IgD-negative memory B cell (primary cell): ENCODE measurements at regions not wholly inside any gene's neighbourhood (a gene's known extent, or its start where the extent isn't known, plus 50 kb on each side); places are given as distances from the start of the nearest gene placed in this dataset.

Experiments used
- H3K27ac Mint-ChIP-seq, 3 donors: one replicate each; pipeline ENCODE4 v1.8.0; 2020 to 2022; ENCODE audit warnings: mild to moderate bottlenecking in 3 of 3, mixed read lengths in 3 of 3, moderate library complexity in 1 of 3
- H3K27me3 Mint-ChIP-seq: one replicate; pipeline ENCODE4 v1.8.0; 2021; ENCODE audit warnings: mixed read lengths
- H3K36me3 Mint-ChIP-seq: one replicate; pipeline ENCODE4 v1.8.0; 2020; ENCODE audit warnings: mild to moderate bottlenecking, mixed read lengths
- H3K4me1 Mint-ChIP-seq, 3 donors: one replicate each; pipeline ENCODE4 v1.8.0; 2020 to 2022; ENCODE audit warnings: mixed read lengths in 3 of 3, mild to moderate bottlenecking in 1 of 3
- H3K4me3 Mint-ChIP-seq, 4 donors: one replicate each; pipeline ENCODE4 v1.8.0; 2020 to 2022; ENCODE audit warnings: mild to moderate bottlenecking in 4 of 4, mixed read lengths in 4 of 4, moderate library complexity in 3 of 4
- H3K9me3 Mint-ChIP-seq, 3 donors: one replicate each; pipeline ENCODE4 v1.8.0; 2020 to 2021; ENCODE audit warnings: mixed read lengths in 3 of 3, mild to moderate bottlenecking in 1 of 3

DNA sequence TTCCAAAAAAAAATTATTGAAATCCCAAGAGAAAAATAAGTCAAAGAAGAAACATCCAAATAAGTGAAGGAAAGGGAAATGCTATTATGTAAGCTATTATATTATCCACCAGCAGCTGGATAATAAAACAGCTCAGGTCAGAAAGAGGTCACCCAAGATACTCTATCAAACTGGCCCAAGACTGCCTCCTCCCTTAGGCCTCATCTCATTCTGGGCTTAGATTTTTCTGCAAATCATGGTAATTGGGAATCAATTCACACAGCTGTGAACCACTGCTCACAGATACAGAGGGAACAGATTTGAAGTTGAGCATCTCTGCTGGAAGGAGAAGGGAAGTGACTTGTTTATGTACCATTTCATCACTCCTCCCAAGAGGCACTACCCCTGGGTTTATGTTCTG lies 294.6 kb upstream of the DPPA4 start:
- no peak overlapping the region for H3K4me3 Mint-ChIP-seq
- H3K4me1 Mint-ChIP-seq: no peaks in the 10 kb centered on the region
- no peak overlapping the region for H3K27ac Mint-ChIP-seq
- no peaks in the 10 kb centered on the region for H3K27me3 Mint-ChIP-seq
- peaks cover 0 to 8% (median 3%) of the 10 kb centered on the region in 3 donors for H3K9me3 Mint-ChIP-seq
- no peaks in the 10 kb centered on the region for H3K36me3 Mint-ChIP-seq

DNA sequence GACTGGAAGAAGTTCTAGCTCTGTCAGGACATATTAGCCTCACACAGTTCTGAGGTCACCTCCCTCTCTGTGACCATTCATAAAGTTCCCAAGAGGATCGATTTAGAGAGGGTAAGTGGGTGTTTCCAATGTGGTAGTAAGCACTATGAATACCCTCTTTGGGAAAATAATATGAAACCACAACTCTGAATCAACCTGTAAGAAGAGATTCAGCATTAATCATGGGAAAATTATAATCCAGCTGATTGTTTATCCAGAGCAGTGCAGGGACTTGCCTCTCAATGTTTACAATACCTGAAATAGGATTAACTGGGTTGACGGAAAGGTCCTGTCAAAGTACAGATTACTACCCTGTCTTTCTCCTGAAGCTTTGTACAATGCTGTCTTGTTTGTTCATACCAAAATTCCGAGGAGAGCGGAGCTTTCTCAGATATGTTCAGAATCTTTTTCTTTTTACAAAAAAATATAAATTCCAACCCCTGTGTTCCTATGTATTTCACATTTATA lies 302.9 kb upstream of the DPPA4 start:
- H3K27me3 Mint-ChIP-seq: no peaks in the 10 kb centered on the region
- H3K4me3 Mint-ChIP-seq: no peak overlapping the region
- no peaks in the 10 kb centered on the region for H3K4me1 Mint-ChIP-seq
- H3K27ac Mint-ChIP-seq: no peak overlapping the region
- no peaks in the 10 kb centered on the region for H3K36me3 Mint-ChIP-seq
- H3K9me3 Mint-ChIP-seq: peaks cover 0 to 7% (median 4%) of the 10 kb centered on the region in 3 donors

DNA sequence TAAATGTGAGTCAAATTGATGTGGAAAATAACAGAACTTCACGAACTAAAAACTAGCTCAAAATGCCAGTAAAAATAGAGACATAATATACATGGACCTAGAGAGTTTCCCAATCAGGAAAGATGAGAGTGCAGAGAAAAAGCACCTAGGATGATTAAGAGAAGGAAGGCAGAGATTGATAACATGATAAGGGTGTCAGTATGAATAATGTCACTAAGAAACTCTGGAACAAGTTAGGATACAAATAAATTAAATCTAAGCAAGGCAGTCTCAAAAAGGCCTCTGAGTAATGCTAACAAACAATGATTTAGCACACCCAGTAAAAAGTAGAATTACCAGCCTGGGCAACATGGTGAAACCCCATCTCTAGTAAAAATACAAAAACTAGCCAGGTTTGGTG lies 304.7 kb upstream of the DPPA4 start:
- Mint-ChIP-seq H3K9me3 (peaks cover 0 to 7% (median 4%) of the 10 kb centered on the region in 3 donors), H3K4me3 (no peak overlapping the region), H3K27me3 (no peaks in the 10 kb centered on the region), H3K27ac (no peak overlapping the region), H3K36me3 (no peaks in the 10 kb centered on the region), H3K4me1 (no peaks in the 10 kb centered on the region)

DNA sequence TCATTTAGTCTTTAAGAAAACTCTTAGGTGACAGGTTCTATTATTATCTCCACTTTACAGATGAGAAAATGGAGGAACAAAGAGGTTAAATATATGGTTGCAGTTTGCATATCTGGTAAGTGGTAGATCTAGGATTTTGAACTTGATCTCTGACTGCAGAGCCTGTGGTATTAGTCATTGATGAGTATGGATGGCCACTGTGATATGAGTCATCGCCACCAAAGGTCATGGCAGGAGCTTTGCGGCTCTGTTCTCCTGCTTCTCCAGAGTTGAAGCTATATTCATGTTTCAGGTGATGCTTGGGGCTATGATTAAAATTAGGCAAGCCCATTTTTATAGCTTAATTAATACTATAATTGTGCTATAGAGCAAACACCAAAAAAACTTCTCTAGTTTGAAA lies 306.2 kb upstream of the DPPA4 start:
- H3K9me3 Mint-ChIP-seq: no peaks in the 10 kb centered on the region
- no peaks in the 10 kb centered on the region for H3K36me3 Mint-ChIP-seq
- no peaks in the 10 kb centered on the region for H3K27me3 Mint-ChIP-seq
- H3K4me3 Mint-ChIP-seq: no peak overlapping the region
- no peak overlapping the region for H3K27ac Mint-ChIP-seq
- H3K4me1 Mint-ChIP-seq: no peaks in the 10 kb centered on the region

DNA sequence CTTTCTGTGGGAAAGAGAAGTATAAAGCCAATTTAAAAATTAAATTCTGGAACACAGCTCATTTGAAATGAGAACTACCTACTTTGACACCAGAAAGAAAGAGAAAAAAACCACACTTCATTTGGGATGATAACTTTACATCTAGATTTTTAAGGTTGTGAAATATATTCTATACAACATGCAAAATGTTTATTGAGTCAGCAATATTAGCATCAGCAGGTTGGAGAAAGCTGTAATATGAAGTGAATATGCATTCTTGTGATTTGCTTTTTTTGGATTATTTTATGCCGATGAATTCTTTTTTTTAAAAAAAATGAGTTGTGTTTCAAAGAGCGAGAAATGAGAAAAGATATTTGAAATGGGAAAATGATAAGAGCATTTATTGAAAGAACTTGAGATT lies 307.0 kb upstream of the DPPA4 start:
- H3K4me1 Mint-ChIP-seq: no peaks in the 10 kb centered on the region
- no peaks in the 10 kb centered on the region for H3K9me3 Mint-ChIP-seq

DNA sequence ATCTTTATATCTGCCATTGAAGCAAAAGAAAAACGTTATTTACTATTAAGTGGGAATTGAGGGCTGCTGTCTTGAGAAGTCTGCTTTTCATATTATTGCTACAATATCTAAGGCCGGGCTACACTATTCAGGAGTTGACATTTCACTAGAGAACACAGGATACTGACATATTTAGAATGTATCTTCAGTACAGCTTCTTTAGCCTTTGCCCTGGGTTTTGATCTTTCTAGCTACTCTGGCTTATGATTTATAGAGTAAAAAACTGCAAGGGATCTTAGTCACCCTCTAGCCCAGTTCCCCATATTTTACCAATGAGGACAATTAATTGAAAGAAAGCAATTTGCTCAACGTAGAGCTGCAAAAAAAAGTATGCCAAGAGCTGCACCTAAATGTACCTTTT lies 307.4 kb upstream of the DPPA4 start:
- Mint-ChIP-seq H3K9me3 (no peaks in the 10 kb centered on the region), H3K27ac (no peak overlapping the region), H3K36me3 (no peaks in the 10 kb centered on the region), H3K4me1 (no peaks in the 10 kb centered on the region), H3K27me3 (no peaks in the 10 kb centered on the region), H3K4me3 (no peak overlapping the region)

More for the DNA sequence above, 307.0 kb upstream of the DPPA4 start:
- Mint-ChIP-seq H3K27me3 (no peaks in the 10 kb centered on the region), H3K4me3 (no peak overlapping the region), H3K27ac (no peak overlapping the region), H3K36me3 (no peaks in the 10 kb centered on the region)

DNA sequence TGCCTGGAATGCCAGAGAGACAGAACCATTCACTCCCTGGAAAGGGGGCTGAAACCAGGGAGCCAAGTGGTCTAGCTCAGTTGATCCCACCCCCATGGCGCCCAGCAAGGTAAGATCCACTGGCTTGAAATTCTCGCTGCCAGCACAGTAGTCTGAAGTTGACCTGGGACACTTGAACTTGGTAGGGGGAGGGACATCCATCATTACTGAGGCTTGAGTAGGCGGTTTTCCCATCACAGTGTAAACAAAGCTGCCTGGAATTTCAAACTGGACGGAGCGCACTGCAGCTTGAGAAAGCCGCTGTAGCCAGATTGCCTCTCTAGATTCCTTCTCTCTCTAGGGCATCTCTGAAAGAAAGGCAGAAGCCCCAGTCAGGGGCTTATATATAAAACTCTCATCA lies 310.7 kb upstream of the DPPA4 start:
- Mint-ChIP-seq H3K9me3 (peaks cover 2 to 14% (median 7%) of the 10 kb centered on the region in 3 donors), H3K27ac (no peak overlapping the region), H3K36me3 (no peaks in the 10 kb centered on the region), H3K4me3 (no peak overlapping the region), H3K27me3 (no peaks in the 10 kb centered on the region), H3K4me1 (no peaks in the 10 kb centered on the region)

DNA sequence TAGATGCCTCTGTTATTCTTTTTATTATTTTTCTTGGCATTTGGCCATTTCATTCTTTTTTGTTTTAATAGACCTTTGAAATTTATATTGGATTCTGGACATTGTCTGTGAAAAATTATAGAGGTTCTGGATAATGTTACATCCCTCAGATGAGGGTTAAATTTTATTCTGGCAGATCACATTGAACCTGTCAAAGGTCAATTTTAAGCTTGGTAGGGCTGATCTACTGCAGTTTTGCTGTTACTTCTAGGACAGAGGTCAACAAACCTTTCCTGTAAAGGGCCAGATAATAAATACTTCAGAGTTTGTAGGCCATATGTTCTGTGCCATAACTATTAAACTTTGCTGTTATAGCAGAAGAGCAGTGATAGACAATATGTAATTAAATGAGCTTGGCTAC lies 318.9 kb upstream of the DPPA4 start:
- Mint-ChIP-seq H3K27ac (no peak overlapping the region), H3K4me1 (peaks cover 0 to 4% (median 0%) of the 10 kb centered on the region in 3 donors), H3K9me3 (peaks cover 5 to 8% (median 8%) of the 10 kb centered on the region in 3 donors)

DNA sequence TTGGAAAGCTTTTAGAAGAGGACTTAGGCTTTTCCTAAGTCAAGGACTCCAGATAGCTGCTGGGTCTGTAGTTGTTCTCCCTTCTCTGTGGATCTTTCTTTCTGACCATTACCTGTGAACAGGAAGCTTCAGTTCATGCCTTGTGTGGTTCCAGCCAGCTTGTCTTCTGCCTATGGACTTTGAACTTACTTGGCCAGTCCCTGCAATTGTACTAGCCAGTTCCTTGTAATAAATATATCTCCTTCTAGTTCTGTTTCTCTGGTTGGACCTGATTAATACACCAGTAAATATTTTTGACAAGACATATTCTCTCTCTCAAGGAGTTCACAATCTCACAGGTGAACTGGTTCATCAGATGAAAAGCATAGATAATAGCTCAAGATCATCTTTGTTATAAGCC lies 341.3 kb upstream of the DPPA4 start:
- H3K27me3 Mint-ChIP-seq: no peaks in the 10 kb centered on the region
- peaks cover 0 to 5% (median 3%) of the 10 kb centered on the region in 3 donors for H3K9me3 Mint-ChIP-seq
- no peak overlapping the region for H3K27ac Mint-ChIP-seq
- no peaks in the 10 kb centered on the region for H3K36me3 Mint-ChIP-seq
- no peaks in the 10 kb centered on the region for H3K4me1 Mint-ChIP-seq
- H3K4me3 Mint-ChIP-seq: no peak overlapping the region

More for the DNA sequence above, 318.9 kb upstream of the DPPA4 start:
- Mint-ChIP-seq H3K36me3 (no peaks in the 10 kb centered on the region), H3K4me3 (no peak overlapping the region), H3K27me3 (no peaks in the 10 kb centered on the region)

DNA sequence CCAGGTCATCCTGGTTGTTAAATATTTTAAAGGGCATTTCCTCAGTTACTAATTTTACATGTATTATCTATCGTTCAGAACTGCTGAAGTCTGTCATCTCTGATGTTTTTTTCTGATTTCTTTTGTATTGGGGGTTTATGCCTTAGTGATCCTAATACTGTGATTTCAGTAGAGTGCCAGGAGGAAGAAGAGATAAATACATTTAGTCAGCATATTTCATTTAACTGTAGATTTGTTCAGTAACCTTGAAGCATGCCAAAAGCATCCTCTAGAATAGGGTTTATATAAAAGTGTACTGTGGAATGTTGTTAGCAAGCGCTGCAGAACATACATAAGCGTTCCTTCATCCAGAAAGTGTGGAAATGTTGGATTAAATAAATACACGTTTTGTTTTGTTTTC lies 342.3 kb upstream of the DPPA4 start:
- Mint-ChIP-seq H3K4me1 (no peaks in the 10 kb centered on the region), H3K4me3 (no peak overlapping the region), H3K27me3 (no peaks in the 10 kb centered on the region), H3K36me3 (no peaks in the 10 kb centered on the region), H3K9me3 (peaks cover 0 to 6% (median 3%) of the 10 kb centered on the region in 3 donors), H3K27ac (no peak overlapping the region)

DNA sequence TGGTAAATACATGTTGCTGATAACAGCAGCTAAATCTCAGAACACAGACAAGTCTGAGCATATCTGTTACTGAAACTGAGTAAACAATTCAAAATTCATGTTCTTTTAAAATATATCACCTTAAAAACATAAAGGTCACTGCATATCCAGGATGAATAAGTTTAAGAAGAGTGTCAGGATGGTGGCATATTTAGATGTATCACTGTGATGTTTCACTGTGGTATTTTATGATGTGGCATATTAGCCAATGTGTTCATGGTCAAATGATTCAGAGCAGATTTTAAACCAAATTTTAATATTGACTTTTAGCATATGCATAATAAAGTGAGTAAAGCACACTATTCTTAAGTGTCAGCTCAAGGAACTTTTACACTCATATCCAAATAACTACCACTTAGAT lies 346.4 kb upstream of the DPPA4 start:
- Mint-ChIP-seq H3K4me3 (no peak overlapping the region), H3K4me1 (no peaks in the 10 kb centered on the region), H3K27ac (no peak overlapping the region), H3K9me3 (peaks cover 0 to 1% (median 0%) of the 10 kb centered on the region in 3 donors), H3K36me3 (no peaks in the 10 kb centered on the region), H3K27me3 (no peaks in the 10 kb centered on the region)

DNA sequence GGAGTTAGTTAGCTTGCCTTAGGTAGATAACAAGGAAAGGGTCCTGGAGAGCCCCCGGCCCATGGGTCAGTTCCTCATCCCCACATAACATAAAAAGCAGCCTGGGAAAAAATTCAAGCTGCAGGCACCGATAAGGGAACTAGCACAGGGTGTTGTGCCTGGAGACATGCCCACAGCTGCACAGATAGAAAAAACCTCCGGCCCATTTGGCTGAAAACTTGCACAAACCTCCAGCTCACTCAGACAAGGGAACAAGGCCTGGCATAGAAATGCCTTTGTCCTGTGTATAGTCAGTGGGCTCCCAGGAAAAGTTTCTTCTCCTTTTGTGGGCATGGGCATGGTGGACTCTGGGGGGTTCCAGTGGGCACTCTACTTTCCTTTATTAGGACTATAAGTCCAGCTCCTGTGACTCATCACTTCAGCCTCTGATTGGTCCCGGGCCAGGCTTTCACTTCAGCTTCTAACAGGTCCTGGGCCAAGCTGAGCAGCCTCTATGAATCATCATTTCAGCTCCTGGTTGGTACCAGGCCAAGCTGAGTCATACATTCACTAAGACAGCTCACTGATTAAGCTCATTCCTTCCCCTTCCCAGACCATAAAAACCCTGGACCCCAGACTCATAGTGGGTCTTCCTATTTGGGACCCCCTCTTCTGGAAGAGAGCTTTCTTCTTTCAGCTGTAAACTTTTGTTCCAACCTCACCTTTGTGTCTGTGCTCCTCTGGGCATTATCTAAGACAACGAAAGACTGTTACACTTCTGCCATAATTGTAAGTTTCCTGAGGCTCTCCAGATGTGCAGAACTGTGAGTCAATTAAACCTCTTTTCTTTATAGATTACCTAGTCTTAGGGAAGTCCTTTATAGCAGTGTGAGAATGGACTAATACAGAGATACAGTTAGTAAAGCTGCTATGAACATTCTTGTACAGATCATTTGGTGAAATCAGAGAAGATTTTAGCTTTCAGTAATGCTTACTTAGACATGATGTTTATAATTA lies 348.0 kb upstream of the DPPA4 start:
- no peaks in the 10 kb centered on the region for H3K36me3 Mint-ChIP-seq
- H3K27ac Mint-ChIP-seq: no peak overlapping the region
- no peaks in the 10 kb centered on the region for H3K27me3 Mint-ChIP-seq
- no peak overlapping the region for H3K4me3 Mint-ChIP-seq
- peaks cover 0 to 4% (median 3%) of the 10 kb centered on the region in 3 donors for H3K9me3 Mint-ChIP-seq
- H3K4me1 Mint-ChIP-seq: no peaks in the 10 kb centered on the region

DNA sequence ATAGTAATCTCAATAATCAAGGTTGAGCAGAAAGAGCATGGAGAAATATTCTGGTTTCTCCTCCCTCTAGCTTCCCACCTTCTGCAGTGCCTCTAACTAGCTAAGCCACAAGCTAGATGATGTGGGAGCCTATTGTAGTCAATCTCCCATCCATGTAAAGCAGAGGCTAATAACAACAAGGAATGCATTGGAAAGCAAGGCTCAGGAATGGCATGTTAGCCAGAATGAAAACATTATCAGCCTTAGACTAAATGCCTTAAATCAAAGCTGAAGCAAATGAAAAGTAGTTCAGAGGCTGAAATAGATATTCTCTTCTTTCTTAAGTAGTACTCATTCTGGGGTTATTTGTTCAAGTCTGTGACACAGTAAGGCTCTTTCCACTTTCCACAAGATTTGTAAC lies 350.3 kb upstream of the DPPA4 start:
- Mint-ChIP-seq H3K36me3 (no peaks in the 10 kb centered on the region), H3K9me3 (peaks cover 5 to 8% (median 8%) of the 10 kb centered on the region in 3 donors), H3K4me3 (no peak overlapping the region), H3K4me1 (no peaks in the 10 kb centered on the region), H3K27ac (no peak overlapping the region), H3K27me3 (no peaks in the 10 kb centered on the region)

DNA sequence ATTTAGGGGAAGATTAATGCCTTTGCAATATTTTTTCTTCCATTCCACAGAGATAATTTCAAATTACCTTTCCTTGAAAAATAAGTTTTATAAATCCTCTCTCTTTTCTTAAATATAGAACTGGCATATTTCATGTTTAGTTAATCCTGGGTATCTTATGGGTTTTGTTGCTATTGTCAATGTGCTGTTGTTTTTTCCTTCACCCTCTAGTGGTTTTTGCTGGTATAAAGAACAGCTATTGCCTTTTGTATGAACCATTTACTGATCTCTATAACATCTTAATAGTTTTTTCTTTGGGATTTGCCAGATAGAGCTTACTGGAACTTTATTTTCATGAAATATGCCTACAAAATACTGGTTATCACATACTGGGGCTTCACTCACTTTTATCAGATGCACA lies 359.6 kb upstream of the DPPA4 start:
- peaks cover 0 to 2% (median 0%) of the 10 kb centered on the region in 3 donors for H3K4me1 Mint-ChIP-seq

DNA sequence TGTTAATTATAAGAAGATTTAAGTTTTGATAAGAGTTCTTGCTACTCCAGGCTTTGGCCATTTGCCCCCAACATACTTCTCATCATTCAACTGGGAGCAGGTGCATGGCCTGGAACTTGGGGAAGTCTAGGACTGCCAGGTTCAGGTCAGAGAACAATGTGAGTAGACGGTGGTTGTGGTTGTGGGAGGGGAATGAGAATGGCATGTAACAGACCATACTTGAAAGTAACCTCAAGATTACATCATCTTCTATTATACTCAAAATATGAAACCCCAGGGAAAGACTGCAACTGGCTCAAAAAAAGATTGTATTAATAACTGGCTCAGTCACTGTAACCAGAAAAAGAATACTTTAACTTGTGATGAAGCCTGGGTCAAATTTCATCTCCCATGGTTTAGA lies 364.9 kb upstream of the DPPA4 start:
- Mint-ChIP-seq H3K9me3 (peaks cover 2 to 8% (median 7%) of the 10 kb centered on the region in 3 donors), H3K4me3 (no peak overlapping the region), H3K27me3 (no peaks in the 10 kb centered on the region), H3K27ac (no peak overlapping the region), H3K4me1 (peaks cover 0 to 2% (median 0%) of the 10 kb centered on the region in 3 donors), H3K36me3 (no peaks in the 10 kb centered on the region)

More for the DNA sequence above, 359.6 kb upstream of the DPPA4 start:
- H3K4me3 Mint-ChIP-seq: no peak overlapping the region
- H3K9me3 Mint-ChIP-seq: peaks cover 3 to 21% (median 12%) of the 10 kb centered on the region in 3 donors
- H3K27me3 Mint-ChIP-seq: no peaks in the 10 kb centered on the region
- no peak overlapping the region for H3K27ac Mint-ChIP-seq
- no peaks in the 10 kb centered on the region for H3K36me3 Mint-ChIP-seq

DNA sequence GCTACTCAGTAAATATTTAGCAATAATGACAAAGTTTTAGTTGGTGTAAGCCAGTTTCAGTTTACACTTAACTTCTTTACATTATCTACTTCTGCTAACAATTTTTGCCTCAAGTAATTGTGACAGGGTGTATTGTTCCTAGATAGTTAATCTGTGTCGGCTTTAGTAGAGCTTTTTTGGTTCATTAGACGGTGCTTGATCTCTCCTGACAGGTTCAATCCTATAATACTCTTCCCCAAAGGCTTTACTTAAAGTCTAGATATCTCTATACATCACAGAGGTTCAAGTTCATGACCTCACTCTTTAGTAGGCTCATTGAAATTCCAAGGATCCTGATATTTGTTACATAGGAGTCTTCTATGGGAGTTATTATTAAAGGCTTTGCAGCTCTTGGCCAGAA lies 365.6 kb upstream of the DPPA4 start:
- H3K4me1 Mint-ChIP-seq: peaks cover 0 to 2% (median 0%) of the 10 kb centered on the region in 3 donors
- H3K36me3 Mint-ChIP-seq: no peaks in the 10 kb centered on the region
- H3K27me3 Mint-ChIP-seq: no peaks in the 10 kb centered on the region
- H3K4me3 Mint-ChIP-seq: no peak overlapping the region
- H3K27ac Mint-ChIP-seq: no peak overlapping the region
- peaks cover 0 to 8% (median 7%) of the 10 kb centered on the region in 3 donors for H3K9me3 Mint-ChIP-seq
